GM19023 (cell line): ENCODE measurements at regions not wholly inside any gene's neighbourhood (a gene's known extent, or its start where the extent isn't known, plus 50 kb on each side); places are given as distances from the start of the nearest gene placed in this dataset.
"Not testable (repeated sequence)": the region's sequence is repeated elsewhere in the genome, so short reads cannot be mapped to it uniquely, and the experiment has no call there.

Experiments
- ATAC-seq: cut with Tn5 transposase; IDR thresholded peaks from one replicate; pipeline ENCODE4 v1.9.1; 2021; ENCODE audit warnings: mild to moderate bottlenecking, moderate library complexity; ENCODE audit not compliant: unreplicated experiment

- ATAC-seq = no peak
Measured at GRCh38 chr7:90061077-90061476, 93.2 kb upstream of the STEAP1 start.

GRCh38 chr7:90064370-90064769, 89.9 kb upstream of the STEAP1 start:
- ATAC-seq = no peak

- no peak for ATAC-seq
Measured at GRCh38 chr7:90067171-90067570, 87.1 kb upstream of the STEAP1 start.

GRCh38 chr7:90070238-90070637, 84.0 kb upstream of the STEAP1 start:
- not testable (repeated sequence) for ATAC-seq

- no peak for ATAC-seq
Measured at GRCh38 chr7:90078921-90079320, 75.3 kb upstream of the STEAP1 start.

- ATAC-seq = no peak
Measured at GRCh38 chr7:90081621-90082020, 72.6 kb upstream of the STEAP1 start.

- no peak for ATAC-seq
Measured at GRCh38 chr7:90092506-90092905, 61.8 kb upstream of the STEAP1 start.

GRCh38 chr7:90094030-90094429, 60.2 kb upstream of the STEAP1 start:
- no peak for ATAC-seq
